ENCODE measurements at regions not wholly inside any gene's neighbourhood (a gene's known extent, or its start where the extent isn't known, plus 50 kb on each side); places are given as distances from the start of the nearest gene placed in this dataset.
"Not testable (repeated sequence)": the region's sequence is repeated elsewhere in the genome, so short reads cannot be mapped to it uniquely, and the experiment has no call there.

GRCh38 chr5:135156715-135157404 lies 122.8 kb upstream of the PITX1 start:
- DNase-seq = no peak

DNA sequence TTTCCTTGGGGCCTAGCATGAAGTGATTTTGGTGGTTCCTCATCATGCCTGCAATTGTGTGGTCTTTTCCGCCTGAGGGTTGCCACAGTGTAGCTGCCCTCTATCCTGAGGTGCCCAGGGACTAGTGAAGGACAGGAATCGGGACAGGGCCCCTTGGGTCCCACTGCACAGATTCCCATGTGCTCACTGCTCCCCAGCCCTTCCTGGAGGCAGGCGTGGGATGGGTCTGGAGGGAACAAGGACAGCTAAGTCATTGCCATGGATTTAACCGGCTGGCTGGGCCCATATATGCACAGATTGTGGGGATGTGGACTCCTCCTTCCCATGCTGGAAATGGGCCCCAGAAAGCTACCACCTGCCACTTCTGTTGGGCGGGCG lies 122.3 kb upstream of the PITX1 start:
- no peak for DNase-seq

DNA sequence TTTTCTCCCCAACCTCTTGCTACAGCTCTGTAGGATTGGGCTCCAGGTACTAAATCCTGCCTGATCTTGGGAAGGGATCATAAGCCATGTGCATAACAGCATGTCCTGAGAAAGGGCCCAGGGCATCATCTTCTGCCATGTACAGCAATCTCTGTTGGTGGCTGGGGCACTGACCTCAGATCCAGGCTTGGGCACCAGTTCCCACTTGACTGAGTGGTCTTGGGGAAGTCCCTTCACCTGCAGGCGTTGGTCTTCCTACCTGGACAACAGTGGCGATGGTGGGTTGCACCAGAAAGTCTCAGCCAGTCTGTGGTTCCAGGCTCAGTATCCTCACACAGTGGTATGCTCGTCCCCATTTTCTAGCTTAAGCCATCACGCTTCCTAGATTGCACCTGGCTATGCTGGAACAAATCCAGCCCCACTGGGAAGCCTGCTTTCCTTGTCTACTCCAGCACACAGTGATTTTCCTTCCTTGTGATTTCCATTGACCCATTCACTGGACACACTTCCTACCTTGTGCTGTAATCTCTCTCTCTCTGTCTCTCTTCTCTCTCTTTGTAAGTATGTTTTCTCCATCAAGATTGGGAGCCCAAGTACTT lies 121.7 kb upstream of the PITX1 start:
- no peak for DNase-seq

GRCh38 chr5:135154961-135155360 lies 120.9 kb upstream of the PITX1 start:
- no peak for DNase-seq

GRCh38 chr5:135154197-135154596 lies 120.2 kb upstream of the PITX1 start:
- DNase-seq = no peak

DNA sequence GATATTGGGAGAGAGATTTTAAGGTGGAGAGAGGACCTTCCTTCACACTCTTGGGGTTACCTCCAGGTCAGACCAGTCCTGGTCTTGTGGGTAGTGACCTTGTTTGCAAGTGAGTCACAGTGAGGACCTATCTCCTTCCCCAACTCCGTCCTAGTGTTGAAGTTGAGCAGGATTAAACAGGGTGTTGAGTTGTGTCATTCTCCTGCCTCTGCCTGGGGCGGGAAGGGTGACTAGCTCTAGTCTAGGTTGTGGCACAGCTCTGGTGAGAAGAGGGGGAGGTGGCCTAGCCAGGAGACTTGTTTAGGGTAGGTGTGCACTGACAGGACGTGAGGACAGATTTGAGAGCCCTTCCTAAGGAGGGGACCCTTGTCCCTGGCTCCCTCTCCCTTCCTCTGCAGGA lies 119.6 kb upstream of the PITX1 start:
- no peak for DNase-seq

DNA sequence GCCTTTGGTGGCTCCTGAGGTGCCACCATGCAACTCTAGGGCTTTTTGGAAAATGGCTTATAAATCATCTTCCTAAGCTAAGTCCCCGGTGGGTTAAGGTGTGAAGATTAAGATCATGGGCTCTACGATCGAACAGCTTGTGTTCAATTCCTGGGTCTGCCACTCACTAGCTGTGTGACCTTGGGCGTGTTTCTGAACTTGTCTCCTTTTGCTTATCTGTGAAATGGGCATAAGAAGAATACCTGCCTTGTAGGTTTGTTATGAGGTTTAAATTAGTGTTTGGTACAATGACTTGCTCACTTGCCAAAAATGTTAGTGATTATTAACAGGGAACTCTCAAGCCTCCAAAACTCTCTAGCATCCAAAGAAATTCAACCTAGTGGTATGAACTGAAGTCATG lies 119.2 kb upstream of the PITX1 start:
- DNase-seq = no peak

- not testable (repeated sequence) for DNase-seq
Observed at GRCh38 chr5:135151660-135152059, 117.6 kb upstream of the PITX1 start.

GRCh38 chr5:135151256-135151655 lies 117.2 kb upstream of the PITX1 start:
- DNase-seq = no peak

DNA sequence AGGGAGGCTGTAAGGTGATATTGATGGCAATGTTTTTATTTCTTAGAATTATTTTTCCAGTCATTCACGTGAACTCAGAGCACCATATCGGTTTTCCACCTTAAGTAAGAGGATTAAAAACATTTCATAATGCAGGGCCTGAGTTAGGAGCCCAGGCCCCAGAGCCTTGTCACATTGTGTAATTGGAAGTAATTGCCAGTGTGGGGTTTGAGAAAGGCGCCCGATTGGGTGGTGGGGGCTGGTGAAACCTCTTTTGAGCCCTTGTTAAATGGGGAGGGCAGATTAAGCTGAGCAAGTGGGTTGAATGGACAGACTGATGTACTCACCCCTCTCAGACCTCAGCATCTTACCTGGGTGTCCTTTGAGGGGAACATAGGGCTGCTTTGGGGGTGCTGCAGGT lies 116.7 kb upstream of the PITX1 start:
- no peak for DNase-seq

DNA sequence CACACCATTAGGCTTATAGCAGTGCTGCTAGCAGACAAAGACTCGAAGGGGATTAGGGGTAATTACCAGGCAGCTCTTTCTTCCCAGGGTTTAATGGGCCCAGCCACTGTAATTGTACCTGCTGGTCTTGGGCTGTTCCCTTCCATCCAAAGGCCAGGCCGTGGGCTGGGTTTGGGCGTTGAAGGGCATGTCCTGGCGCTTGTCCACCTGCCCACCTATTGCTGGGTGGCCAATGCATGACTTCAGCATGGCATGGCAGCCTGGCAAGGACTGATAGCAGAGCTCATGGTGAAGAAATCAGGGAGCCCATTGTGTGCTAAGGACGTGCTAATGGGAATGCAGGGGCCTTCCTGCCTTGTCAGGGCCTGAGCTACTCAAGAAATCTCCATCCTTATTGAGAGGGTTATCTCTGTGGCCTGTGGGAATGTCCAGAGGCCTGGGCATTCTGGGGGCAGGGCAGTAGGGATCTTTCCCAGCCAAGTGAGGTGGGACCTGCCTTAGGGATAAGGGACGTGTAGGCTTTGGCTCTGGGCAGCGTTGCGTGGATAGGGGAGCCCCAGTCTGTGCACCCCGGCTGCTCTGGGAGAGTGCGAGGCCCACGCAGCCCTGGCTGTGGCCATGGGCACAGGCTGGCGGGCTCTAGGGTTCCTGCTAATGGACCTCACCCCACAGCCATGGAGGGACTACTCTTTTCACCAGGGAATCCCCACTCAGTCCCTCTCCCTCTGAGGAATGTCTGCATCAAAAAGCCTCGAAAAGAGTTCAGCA lies 116.1 kb upstream of the PITX1 start:
- DNase-seq = no peak

DNA sequence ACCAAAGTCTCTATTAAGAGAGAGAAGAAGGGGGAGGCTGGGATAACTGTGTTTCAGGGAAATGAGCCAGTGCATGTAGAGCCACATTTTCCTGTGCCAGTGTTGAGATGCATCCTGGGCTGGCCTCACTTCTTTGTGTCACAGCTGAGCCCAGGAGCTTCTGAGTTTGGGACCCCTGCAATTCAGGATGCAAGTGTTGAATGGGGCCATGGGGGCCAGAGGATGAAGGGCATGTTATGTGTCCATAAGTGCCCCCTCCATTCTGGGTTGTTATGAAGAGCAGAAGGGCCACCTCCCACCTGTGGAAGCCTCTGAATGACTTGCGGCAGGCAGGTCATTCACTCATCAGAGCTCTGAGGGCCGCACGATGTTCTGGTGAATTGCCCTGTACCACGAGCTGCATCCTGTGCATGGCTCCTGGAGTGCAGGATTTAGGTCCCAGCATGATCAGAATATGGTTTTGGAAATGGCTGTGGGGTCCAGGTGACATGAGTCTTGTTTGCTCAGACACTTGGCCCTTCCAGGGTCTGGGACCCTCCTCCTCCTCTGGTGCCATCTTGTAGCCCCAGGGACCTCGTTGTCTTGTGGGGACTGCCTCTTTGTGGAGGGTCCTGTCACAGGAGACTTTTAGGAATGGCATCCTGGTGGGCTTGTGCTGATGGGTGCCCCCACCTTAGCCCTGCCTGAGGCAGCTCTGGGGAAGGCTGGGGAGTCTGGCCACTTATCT lies 115.4 kb upstream of the PITX1 start:
- DNase-seq = no peak

DNA sequence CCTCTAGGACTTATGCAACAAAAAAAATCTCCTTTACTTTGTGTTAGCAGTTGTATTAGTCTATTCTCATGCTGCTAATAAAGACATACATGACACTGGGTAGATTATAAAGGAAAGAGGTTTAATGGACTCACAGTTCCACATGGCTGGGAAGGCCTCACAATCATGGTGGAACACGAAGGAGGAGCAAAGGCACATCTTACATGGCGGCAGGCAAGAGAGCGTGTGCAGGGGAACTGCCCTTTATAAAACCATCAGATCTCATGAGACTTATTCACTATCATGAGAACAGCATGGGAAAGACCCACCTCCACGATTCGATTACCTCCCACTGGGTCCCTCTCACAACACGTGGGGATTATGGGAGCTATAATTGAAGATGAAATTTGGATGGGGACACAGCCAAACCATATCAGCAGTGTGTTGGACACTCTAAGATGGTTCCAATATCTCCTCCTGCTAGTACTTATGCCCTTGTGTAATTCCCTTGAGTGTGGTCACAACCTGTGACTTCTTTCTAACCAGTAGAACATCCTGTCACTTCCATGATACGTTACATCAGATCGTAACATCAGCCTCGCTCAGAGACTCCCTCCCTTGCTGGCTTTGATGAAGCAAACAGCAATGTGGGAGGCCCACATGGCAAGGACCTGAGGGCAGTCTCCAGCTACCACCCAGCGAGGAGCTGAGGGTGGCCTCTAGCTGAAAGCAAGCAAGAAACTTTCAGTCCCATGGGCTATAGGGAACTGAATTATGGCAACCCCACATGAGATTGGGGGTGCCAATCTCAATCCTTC lies 113.5 kb upstream of the PITX1 start:
- DNase-seq = no peak

DNA sequence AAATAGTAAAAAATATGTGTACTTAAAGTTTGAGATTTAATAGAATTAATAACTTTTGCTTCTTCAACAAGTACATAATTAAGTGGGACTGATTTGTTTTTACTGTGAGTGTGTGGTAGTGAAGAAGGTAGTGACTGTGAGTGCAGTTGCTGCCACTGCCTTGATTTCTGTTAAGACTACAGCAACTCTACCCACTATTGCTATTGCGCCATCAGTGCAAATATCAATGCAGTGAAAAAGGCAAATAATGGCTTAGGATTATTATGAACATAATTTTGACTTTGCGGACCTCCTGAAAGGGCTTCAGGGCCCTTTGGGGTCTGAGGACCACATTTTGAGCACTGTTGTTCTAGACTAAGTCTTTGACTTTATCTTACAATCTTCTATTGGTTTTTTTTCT lies 112.0 kb upstream of the PITX1 start:
- DNase-seq = no peak

DNA sequence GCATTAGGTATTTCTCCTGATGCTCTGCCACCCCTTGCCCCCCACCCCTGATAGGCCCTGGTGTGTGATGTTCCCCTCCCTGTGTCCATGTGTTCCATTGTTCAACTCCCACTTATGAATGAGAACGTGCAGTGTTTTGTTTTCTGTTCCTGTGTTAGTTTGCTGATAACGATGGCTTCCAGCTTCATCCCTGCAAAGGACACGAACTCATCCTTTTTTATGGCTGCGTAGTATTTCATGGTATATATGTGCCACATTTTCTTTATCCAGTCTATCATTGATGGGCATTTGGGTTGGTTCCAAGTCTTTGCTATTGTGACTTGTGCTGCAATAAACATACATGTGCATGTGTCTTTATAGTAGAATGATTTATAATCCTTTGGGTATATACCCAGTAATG lies 109.7 kb upstream of the PITX1 start:
- not testable (repeated sequence) for DNase-seq

GRCh38 chr5:135141303-135142268 lies 107.6 kb upstream of the PITX1 start:
- DNase-seq = no peak

DNA sequence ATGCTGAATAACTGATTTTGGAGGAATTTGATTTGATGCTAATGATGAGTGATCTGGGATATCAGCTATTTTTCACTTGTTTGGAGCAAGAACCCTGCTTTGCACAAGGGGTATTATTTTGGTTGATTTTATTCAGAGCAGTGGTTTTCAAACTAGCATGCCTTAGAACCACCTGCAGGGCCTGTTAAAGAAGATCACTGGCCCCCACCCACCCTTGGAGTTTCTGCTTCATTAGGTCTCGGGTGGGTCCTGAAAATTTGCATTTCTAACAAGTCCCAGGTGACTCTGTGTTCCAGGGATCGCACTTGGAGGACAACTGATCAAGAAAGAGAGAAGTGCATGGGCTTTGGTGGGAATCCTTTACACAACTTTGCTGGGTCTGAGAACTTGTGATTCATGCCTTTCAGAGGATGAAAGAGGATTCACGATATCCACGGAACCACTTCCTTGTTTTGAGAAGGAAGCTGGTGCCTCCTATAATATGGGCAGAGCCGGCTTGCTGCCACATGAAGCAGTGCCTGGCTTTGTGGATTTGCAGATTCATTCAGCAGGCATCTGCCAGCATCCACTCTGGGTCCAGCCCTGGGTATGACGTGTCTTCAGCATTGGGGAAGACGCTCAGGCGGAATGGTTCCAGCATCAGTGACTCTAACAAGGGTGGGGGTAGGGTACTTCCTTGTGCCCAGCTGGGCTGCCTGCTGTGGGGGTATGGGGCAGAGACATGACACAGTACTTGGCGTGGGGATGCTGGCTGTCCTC lies 106.6 kb upstream of the PITX1 start:
- no peak for DNase-seq

- no peak for DNase-seq
Observed at GRCh38 chr5:135139381-135140134, 105.5 kb upstream of the PITX1 start.

DNA sequence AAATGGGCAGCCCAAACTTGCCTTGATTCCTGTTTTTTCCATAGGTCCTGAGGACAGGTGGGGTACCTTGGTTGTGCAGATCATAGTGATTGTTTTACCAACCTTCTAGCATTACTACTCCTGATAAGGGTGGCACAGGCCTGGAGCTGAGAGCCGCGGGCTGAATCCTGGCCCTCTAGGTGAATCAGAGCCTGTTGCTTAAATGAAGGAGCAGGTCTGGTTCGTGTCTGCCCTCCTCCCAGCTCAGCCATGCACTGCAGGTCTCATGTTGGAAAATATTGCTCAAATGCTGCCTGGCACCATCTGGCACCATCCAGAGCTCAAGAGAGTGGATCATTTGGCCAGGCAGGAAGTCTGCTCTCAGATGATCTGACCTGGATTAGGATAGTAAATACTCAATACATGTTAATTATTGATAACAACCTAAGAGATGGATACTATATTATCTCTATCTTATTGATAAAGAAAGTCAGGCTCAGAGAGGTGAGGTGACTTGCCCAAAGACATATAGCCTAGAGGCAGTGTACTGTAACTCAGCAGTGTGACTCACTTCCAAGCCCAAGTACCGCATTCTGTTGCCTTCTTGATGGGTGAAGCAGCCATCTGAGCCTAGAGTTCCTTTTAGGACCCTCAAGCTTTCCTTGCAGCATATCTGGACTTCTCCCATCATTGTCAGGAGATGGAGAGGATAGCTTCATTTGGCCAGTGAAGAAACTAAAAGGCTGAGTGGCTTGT lies 104.3 kb upstream of the PITX1 start:
- DNase-seq = no peak

Data from tongue (tissue), 1 donor.